Activated CD4-positive, CD25-positive, alpha-beta regulatory T cell treated with anti-CD3 and anti-CD28 coated beads, Interleukin-2, amount 50 U/mL, for 24 hours (primary cell): ENCODE measurements at regions not wholly inside any gene's neighbourhood (a gene's known extent, or its start where the extent isn't known, plus 50 kb on each side); places are given as distances from the start of the nearest gene placed in this dataset.
A peak's percentile ranks its signal among the peaks of the same experiment; 100 is the strongest.

Source experiments
- ATAC-seq, 2 donors: fragments of 150-1000 bp; cut with Tn5 transposase; one replicate each; pipeline ENCODE4 v1.10.0; 2021; ENCODE audit warnings: mild to moderate bottlenecking in 1 of 2, moderate library complexity in 1 of 2

- no peak for ATAC-seq
Measured at GRCh38 chr10:8233832-8234259, 179.4 kb downstream of the GATA3 start.

- no peak for ATAC-seq
Measured at GRCh38 chr10:8235253-8236027, 181.0 kb downstream of the GATA3 start.

- ATAC-seq = no peak
Measured at GRCh38 chr10:8238986-8239385, 184.5 kb downstream of the GATA3 start.

GRCh38 chr10:8240861-8241260, 186.4 kb downstream of the GATA3 start:
- ATAC-seq = no peak

DNA sequence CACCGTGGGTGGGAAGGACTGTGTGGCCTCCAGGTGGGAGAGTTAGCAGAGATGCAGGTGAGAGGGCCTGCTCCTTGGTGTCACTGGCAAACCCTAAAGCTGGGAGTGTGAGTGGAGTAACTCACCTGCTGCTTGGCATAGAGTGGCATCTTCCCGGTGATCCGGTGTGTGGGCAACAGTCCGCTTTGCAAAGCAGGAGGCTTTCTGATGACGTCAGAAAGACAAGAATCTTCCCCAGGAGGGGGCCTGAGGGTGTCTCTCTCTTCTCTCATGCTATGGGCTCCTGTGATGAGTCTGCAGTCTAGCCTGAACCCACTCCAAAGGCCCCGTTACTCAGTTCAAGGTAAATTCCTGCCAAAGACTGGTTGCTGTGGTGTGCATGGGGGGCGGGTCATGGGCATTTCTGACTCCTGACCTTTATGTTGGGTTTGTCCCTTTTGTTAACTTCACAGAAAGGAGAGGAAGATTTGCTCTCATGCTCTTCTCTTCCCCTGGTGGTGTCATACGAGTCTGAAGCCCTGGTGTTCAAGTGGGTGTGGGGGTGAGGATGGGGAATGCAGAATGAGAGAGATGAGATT, 187.9 kb downstream of the GATA3 start:
- ATAC-seq = peak; percentile 85 to 92

DNA sequence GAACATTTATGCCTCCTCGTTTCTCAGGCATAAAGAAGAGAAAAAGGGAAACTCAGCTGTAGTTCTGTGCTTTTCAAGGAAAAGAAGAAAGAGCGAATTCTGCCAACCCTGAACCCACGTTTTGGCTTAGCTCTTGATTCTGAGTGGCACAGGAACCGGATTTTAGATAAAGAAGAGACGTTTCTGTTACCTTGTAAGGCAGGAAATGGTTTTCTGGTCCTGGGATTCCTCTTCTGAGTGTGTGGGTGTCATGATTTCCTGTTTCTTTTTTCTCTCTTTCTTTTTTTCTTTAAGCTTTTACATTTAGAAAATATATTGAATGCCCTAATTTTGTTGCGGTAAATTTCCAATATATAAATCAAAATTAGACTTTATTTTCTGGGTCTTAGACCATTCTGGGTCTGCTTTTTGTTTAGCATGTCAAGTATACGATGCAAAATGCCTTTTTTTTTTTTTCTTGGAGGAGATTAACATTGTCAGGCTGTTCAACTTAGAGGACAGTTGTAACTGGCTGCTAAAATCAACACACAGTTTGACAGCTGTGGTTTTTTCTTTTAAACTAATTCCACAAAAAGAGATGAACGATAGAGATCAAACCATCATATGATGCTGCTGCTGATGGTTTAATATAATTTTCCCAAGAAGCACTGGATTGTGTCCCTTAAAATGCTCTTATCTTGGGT, 190.8 kb downstream of the GATA3 start:
- ATAC-seq = no peak

DNA sequence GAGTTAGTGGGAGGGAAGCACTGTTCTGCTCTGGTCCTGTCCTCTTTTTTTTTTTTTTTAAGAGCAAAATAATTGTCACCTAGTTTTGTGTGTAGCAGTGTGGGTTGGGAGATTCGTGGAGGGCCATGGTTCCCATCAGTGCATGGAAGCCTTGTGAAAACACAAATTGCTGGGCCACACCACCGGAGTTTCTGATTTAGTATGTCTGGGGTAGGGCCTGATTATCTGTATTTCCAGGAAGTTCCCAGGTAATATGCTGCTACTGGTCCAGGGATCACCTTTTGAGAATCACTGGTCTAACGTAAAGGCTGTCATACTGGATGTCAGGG, 191.3 kb downstream of the GATA3 start:
- no peak for ATAC-seq

- no peak for ATAC-seq
Measured at GRCh38 chr10:8246548-8246947, 192.1 kb downstream of the GATA3 start.

DNA sequence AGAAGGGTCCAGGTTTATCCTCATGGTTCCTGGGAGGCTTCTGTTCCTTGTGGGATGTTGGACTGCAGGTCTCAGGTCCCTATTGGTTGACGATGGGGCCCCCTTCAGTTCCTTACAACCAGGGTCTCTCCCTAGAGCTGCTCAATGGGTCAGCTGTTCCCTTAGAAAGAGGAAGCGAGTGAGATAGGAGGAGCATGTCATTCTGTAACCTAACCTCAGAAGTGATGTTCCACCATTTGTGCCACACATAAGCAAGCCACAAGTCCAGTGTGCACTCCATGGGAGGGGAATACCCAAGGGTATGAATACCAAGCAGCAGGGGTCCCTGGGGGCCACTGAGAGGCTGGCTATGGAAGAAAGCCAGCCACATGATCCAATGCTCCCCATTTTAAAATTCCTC, 192.7 kb downstream of the GATA3 start:
- no peak for ATAC-seq

GRCh38 chr10:8248868-8249267, 194.4 kb downstream of the GATA3 start:
- no peak for ATAC-seq

- peak; percentile 97 to 98 for ATAC-seq
Measured at GRCh38 chr10:8254350-8254749, 199.9 kb downstream of the GATA3 start.

DNA sequence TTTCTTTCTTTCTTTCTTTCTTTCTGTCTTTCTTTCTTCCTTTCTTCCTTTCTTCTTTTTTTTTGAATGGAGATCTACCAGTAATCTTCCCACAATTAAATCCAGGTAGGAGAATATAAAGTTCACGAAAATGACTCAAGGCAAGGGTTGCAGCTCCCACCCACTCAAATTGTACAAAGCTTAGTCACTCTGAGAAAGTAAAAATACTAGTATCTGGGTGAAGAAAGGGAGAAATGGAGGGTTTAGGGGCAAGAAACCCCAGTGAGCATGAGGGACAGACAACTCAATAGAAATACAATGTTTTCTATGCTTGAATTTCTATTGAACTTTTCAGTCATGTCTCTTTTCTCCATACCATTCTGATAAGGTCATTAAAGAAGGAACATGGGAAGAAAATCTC, 200.8 kb downstream of the GATA3 start:
- no peak for ATAC-seq

DNA sequence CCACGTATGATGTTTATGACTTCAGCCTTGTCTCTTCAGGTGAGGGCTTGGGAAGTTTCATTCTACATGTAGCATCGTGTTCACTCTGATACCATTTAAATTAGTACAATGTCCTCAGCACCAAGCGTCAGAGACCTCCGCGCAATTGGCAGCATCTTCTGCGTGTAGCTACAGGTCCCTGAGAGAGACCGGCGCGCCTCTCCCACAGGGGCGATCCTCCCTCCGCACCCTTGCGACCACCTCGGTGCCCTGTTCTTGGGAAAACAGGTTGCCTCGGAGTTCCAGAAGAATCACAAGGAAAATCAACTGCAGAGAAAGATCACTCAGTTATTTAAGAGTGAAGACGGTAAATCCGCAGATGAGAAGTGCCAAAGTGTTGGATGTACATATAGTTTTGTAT, 206.2 kb downstream of the GATA3 start:
- no peak for ATAC-seq

GRCh38 chr10:8262317-8262716, 207.8 kb downstream of the GATA3 start:
- ATAC-seq = no peak

DNA sequence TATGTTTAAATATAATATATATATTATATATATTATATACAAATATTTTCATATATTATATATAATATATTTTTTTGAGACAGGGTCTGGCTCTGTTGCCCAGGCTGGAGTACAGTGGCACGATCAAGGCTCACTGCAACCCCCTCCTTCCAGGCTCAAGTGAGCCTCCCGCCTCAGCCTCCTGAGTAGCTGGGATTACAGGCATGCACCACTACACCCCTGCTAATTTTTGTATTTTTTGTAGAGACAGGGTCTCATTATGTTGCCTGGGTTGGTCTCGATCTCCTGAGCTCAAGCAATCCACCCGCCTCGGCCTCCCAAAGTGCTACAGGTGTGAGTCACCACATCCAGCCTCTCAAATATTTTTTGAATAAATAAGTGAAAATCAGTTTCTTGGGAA, 215.5 kb downstream of the GATA3 start:
- no peak for ATAC-seq

DNA sequence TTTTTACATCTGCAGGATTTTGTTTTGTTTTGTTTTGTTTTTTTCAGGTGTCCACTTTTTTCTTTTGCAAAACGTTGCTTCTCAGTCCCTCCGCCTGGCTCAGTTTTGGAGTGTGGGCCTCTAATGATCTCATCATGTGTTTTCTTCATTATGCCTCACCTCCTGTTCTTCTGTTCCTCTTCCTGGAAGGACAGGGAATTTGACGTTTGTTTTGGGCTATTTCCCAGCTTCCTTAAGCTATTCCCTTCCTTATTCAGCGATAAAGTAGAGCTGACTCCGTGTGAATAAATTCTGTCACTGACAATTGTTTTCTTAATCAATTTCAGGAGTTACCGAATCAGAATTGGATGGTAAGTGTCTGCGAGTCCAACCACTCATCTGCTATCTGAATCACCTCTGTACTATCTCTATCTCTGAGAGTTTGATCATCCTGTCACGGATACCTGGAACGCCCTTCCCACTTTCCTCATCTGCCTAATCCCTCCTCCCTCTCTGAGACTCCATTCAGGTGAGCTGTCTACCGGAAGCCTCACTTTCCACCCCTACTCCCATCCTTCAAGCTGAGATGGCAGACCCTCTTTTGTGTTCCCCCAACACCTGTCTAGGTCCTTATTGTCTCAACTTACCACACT, 218.4 kb downstream of the GATA3 start:
- ATAC-seq = no peak

- no peak for ATAC-seq
Measured at GRCh38 chr10:8273749-8274148, 219.3 kb downstream of the GATA3 start.

DNA sequence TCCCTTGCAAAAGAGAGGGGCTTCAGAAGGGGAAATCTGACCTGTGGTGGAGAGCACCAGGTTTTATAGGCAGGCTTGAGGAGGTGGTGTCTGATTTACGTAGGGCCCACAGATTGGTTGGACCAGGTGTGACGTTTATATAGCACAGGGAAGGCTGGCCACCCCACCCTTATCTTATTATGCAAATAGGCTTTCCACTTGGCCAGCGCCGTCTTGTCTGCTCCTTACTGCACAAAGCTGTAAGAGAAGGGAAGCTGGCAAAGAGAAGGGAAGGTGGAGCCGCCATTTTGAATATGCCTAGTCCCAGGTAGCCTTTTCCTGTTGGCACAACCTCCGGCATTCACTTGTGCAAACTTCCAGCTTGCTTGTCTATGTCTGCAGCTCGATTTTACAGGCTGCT, 221.4 kb downstream of the GATA3 start:
- ATAC-seq = no peak

DNA sequence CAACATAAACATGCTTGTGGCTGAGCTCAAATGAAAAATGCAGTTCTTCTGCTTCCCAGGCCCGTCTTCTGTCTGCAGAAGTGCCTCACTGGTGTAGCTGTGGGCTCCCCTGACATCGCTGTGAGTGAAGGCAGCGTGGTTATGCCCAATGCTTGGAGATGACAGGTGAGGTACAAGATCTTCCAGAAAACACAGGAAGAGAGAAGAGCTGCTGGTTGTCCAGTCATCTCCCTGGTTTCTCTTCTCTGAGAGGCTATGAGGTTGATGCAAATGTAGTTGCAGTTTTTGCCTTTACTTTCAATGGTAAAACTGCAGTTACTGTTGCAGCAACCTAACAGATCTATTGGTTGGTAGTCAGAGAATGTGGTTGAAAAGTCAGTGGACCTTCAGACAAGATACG, 223.6 kb downstream of the GATA3 start:
- no peak for ATAC-seq

- peak in 1 of 2 donors; percentile 7 for ATAC-seq
Measured at GRCh38 chr10:8279598-8279997, 225.1 kb downstream of the GATA3 start.

DNA sequence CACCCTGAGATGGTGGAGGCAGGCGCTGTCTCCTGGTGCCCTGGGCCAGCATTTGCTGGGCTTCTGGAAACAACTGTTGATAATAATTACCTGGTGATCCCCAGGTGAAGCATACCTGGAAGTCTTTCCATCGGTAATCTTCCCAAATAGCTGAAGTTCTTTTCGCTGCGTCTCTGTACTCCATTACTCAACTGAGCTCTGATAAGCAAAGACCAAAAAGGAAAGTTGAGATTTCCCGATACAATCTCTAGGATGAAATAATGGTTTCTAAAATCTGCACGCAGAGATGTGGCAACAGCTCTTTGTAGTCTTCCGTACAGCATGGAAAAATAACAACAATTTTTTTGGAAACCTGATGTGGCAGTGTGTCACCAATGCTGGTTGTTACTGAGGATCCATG, 226.5 kb downstream of the GATA3 start:
- no peak for ATAC-seq

GRCh38 chr10:8282340-8282739, 227.9 kb downstream of the GATA3 start:
- no peak for ATAC-seq

GRCh38 chr10:8283166-8283905, 228.8 kb downstream of the GATA3 start:
- no peak for ATAC-seq
